ENCODE measurements at regions not wholly inside any gene's neighbourhood (a gene's known extent, or its start where the extent isn't known, plus 50 kb on each side); places are given as distances from the start of the nearest gene placed in this dataset.

DNA sequence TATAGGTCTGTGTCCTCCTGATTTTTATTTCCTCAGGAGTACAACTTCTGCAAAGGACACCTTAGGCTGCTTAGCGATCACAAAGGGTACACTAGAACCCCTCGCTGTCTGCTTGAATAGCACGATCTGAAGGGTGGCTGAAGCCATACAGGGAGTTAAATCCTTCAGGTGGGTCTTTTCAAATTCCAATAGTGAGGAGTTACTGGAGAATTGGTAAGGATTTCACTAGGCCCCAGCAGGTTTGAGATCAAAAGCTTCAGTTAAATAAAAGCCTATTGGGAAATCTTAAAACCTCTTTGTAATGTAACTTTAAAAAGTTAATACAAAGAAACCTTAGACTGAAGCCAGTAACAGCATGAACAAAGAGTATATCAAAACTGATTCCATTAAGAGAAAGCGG is 613.1 kb downstream of the ZEB2 start:
- DNase-seq: no peak

DNA sequence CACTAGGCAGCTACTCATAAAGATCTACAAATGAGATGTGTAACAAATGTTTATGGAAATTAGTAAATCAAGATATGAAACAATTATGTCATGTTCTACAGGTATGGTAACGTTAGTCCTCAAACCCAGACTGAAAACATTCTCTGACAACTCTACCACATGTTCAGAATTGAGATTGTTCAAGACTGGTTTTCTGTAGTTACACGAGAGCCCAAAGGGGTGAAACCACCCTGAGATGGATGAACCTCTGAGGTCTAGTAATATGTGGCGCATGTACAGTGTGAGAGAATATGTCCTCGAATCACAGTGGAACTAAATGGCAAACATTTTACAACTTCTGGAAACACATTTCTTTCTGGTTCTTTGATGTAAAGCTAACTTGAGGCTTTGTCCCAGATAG is 614.3 kb downstream of the ZEB2 start:
- DNase-seq: no peak

DNA sequence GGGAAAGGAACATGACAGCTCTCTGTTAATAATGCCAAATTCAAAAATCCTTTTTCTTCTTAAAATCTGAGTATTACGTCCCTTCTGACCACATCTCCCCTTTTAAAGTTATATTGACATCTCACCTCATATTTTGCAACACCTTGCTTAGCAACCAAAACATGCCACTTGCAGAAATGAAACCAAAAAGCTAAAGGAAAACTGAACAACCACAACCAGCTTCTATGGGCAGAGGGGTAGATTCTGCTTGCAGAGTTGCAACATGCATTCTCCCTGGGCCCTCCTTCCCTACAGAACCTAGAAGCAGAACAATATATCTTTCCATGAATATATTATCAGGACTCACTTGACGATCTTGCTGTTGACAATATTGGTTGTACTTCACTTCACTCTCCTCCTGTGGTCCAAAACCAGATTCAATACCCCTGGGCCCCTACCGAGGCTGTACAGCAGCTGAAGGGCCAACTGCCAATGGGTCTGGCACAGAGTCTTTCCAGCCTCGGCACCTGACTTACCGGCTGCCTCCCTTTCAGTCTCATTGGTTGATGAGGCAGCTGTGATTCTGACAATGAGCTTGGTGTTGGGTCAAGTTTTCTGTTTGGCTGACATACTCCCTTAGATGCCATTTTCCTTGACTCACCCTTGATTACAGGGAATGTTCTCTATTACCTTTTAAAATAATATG is 616.6 kb downstream of the ZEB2 start:
- no peak for DNase-seq

DNA sequence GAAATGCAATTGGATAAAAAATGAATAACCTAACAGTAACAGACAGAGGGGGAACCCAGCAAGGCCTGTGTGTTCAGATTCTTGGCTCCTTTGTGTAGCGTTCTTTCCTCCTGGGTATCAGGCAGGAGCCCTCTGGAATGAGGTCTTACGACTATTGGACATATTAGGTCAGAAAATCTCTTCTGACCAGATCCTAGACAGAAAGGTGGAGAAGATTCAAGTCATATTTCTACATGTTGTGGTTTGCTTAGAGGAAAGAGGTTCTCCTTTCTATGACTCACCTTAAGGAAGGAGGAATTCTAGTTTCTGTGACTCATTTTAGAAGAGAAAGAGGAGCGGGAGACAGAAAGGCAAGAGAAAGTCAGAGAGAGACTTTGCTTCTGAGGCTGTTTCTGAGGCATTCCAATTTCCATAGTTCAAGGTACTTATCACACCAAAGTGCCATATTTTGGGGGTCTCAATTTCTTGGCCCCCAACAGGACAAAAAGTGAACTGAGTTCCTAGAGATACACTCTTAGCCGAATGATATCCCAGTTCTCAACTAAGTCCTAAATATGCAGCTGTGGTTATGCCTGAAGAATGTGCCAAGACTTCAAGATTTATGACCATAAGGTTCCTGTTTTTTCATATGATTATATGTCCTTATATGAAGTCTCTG is 618.6 kb downstream of the ZEB2 start:
- no peak for DNase-seq

DNA sequence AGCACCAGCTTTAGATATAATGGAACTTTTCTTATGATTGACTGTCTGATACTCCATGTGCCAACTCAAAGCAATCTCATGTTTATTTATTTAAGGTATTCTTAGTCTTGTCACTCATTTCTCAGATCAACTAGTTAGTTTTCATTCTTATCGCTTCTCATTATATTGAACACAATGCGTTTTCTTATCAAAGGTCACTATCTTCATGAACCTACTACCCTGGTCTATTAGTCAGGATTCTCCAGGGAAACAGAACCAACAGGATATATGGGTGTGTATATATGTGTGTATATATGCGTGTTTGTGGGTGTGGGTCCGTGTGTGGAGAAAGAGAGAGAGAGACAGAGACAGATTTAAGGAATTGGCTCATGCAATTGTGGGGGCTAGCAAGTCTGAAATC is 619.9 kb downstream of the ZEB2 start:
- DNase-seq: no peak

DNA sequence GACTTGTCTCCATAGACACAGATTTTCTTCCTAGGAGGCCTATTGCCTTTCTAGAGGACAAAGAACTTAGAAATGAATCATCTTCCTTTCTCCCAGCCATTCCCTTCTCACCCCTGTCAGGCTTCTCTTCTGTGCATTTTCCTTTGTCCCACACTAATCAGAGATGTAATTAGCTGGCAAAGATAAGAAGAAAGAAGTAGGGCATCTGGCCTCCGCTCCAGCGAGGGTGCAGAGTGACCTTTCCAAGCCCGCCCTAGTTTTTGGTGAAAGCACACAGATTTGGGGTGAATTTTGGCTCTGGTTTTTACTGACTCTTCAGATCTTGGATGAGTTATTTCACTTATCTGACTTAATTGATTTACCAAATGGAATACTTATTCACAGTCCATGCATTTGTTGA is 626.5 kb downstream of the ZEB2 start:
- DNase-seq: no peak

DNA sequence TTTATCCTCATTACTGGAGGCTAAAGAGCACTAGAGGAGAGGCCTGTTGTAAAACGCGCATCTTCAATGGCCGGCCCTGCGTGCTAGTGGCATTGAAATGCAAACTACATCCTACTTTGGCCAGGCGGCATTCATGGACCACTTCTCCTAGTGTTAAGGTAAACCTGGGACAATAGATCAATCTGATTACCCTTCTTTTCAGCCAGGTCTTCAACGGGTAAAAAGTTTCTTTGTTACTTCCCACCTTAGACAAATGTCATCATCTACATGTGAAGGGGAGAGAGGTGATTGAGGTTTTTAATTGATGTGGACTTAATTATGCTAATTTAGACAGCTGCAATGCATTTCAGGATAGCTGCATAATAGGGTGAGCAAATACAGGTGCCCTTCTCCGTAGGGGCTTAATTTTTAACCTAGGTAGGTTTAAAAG is 628.0 kb downstream of the ZEB2 start:
- DNase-seq: no peak

DNA sequence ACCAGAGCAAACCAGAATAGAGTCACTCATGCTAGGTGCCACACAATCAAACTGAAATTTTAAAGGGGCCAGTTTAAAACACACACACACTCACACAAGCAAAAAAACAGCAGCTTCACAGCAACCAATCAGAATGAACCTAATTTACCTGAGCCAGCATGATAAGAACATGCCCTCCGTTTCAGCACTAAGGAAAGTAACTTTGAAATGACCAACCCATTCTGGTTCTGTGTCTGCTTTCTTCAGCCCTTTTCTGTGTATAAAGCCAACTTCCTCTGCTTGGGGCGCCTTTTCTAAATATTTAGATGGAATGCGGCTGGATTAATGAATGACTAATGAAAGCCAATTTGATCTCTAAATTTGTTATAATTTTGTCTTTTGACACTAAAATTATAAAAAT is 629.1 kb downstream of the ZEB2 start:
- no peak for DNase-seq

DNA sequence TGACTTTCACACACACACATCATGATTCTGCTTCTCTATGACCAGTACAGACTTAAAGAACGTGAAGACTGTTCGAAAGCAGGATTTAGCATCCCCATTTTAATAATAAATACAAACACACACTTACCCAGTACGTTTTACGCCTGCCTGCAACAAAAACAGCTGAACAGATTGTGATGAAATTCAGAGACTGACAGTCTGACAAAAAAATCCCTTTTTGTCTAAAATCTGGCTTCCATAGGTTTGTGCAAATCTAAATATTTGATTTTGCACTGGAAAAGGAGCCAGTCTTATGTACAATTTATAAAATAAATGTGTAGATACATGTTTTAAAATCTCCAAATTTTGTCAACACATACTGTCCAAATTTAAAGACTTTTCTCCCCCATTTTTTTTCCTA is 630.7 kb downstream of the ZEB2 start:
- DNase-seq: no peak

DNA sequence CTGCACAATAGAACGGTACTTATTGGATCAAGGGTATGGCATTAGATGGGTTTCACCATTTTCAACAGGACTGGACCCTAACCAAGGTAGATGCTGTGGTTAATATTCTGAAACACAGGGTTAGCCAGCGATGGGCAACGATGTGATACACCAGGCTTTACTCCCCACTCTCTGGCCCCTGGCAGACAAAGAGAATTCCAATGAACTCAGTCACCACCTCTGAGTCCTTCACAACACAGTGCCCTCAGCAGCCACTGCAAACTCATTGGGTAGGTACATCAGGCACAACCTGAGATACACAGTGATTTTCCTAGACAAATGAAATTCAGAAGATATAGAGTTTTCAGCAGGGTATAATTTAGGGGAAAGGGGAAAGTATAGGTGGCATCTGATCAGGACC is 634.5 kb downstream of the ZEB2 start:
- no peak for DNase-seq

DNA sequence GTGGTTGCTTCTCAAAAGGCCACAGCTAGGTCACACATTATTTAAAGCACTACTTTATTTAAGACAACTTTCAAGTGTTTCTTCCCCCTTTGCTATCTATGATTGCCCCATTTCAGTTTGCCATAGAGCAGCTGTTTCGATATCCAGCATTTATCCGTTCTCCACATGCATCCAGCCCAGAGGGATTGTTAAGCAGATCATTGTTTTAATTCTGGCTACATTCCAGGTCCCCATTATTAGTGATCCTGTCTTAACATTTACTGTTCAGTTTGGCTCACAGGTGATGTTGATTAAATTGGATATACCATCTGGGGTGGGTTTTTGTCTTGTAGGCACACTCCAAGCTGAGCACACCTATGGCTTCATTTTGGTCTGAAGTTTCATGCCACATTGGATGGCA is 638.7 kb downstream of the ZEB2 start:
- DNase-seq: no peak

DNA sequence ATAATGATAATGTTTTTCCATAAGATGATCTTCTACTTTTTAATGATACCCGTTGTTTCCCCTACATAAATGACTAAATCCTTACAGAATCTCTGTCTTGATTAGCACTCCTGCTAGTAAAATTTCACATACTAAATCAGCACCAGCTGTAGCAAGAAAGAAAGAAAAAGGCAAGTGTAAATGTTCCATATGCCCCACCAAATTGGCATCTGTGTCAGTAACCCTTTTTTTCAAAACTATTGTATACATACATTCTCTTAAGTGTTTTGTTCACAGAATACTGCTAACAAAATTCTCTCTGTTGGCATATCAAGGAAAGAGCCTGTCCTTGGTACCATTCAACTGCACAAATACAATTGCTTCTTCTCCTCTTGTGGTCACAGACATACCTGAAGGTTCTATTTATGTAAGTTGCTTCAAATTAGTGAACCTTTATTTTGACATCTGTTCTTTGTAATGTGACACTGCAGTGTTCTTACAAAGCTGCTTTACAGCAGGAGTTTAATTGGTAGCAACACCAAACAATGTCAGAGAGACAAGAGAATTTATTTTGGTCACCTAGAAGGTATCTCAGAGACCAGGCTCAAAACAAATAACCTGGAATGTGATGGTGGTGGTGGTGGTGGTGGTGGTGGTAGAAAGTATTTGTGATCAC is 641.9 kb downstream of the ZEB2 start:
- no peak for DNase-seq

DNA sequence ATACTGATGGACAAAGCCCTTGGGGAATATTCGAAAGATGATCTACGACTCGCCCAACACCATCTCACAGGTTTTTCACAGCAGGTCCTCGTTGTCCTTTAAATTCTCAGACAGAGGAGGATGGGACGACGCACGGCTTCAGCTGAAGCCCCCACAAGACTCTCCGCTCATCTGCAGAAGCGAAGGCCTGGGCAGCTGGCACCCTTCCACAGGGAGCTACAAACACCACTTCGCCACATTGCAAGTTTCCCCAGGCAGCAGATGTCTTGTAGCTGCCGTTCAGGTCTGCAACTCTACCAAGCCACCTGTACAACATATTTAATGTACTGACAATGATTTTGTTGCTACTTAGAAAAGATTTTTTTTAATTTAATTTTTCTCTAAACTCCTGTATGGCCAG is 642.9 kb downstream of the ZEB2 start:
- DNase-seq: no peak

DNA sequence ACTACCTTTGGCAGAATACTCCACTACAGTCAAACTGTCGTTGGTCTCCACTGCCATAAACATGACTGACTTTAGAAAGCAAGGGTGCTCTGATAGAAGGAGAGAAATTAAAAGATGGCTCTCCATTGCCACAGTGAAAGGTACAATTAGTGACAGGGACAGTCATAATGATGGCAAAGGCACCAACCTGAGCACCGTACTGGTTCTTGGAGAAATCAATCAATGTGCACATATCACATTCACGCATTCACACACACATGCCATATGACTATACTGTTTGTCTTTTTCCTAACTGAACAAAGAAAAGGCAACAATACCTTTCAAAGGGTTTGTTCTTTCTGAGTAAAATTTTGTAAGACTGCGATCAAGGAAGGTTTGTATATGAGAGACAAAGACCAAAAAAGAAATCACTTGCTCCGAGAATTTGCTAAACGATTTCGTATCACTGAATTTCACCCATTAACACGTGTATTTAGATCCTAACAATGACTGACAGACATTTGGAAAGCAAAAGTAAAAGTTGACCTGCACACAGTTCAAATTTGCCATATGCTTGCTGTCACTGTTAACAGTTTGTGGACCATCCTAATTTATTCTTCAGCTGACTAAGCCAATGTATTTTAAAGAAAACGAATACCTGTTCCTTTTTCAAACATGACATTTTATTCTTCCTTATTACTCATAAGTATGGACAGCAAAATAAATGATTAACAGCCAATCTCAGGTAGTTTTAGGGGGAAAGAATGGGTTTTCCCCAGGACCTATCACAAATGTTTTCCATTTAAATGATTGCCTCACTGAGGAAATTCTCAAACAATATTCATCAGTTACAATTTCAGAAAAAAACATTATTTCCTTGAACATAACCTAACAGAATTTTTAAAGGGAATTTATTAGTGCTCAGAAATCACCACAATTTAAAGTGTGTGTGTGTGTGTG is 644.4 kb downstream of the ZEB2 start:
- DNase-seq: no peak

DNA sequence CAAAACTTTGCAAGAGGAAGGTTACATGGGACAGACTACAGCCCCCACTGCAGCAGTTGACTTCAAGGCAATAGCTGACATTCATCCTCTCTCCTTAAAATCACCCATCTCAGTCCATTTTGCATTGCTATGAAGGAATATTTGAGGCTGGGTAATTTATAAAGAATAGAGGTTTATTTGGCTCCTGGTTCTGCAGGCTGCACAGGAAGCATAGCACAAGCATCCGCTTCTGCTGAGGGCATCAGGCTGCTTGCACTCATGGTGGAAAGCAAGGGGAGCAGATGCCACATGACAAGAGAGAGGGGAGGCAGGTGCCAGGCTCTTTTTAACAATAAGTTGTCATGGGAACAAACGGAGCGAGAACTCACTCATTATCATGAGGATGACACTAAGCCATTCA is 646.0 kb downstream of the ZEB2 start:
- DNase-seq: no peak

DNA sequence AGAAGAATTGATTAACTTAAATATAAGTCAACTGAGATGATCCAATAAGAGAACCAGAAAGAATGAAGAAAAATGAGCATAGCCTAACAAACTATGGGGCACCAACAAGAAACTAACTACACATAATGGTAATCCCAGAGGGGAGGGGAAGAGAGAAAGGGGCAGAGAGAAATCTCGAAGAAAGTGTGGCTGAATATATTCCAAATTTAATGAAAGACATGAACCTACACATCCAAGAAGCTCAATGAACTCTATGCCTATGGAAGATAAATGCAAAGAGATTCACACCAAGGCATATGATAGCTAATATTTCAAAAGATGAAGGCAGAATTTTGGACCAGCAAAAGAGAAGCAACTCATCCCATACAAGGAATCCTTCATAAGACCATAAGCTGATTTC is 649.2 kb downstream of the ZEB2 start:
- no peak for DNase-seq

DNA sequence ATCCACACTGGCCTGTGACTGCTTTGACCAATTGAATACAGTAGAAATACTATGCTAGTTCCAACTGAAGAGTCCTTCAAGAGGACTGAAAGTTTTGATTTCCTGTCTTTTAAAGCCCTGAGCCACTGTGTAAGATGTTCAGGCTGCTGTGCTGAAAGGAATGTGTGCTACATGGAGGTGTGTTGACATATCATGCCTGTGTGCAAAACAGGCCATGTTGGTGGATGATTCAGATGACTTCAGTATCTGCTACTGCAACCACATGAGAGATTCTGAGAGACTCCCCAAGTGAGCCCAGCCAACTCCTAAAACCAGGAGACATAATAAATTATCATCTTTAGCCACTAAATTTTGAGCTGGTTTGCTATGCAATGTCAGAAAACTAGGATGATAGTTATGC is 662.9 kb downstream of the ZEB2 start:
- DNase-seq: no peak

DNA sequence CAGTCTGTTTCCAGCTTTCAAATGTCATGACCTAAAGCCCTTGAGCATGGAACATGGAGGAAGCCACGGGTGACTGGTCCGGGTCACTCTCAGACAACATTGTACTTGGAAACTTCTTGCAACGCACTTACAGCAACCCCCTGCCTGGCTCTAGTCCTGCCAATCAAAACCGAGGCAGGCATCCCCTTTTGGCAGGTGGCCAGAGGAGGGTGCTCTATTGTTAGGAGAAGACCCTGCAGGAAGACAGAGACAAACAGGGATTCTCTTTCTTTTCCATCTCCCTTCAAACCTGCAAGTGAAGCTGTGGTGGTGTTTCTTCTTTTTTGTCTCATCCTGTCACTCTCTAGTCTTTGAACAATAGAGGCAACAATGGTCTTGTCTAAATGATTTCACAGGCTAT is 667.2 kb downstream of the ZEB2 start:
- no peak for DNase-seq

DNA sequence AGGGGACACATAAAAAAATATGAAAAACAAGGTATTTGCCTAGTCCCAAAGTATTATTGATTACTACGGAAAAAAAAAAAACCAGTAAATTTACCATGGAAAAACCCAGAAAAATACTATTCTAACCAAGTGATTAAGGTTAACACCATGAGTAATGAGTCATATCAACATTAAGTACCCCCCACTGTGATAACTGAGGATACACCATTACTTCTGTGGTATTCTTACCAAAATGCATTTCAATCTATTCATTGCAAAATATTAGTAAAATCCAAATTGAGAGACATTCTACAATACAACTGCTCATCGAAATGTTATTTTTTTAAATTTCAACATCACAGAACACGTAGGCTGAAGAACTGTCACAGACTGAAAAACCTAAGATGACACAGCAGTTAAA is 669.8 kb downstream of the ZEB2 start:
- DNase-seq: no peak

DNA sequence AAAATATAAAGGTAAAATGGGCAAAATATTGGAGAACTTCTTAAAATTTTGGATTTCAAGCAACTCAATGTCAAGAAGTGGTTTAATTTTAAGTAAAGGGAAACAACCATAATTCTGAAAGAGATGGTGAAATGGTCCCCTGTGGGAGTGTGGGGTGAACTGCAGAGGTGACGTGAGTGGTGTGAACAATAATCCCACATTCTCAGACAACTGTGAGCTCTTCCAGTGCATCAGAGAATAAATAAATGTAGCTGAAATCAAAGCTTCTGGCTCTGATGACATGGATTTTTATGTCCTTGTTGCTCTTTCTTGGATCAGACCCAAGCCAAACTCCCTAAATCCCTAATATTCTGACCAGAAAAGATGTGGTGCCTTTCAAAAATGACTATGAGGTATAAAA is 672.7 kb downstream of the ZEB2 start:
- no peak for DNase-seq

DNA sequence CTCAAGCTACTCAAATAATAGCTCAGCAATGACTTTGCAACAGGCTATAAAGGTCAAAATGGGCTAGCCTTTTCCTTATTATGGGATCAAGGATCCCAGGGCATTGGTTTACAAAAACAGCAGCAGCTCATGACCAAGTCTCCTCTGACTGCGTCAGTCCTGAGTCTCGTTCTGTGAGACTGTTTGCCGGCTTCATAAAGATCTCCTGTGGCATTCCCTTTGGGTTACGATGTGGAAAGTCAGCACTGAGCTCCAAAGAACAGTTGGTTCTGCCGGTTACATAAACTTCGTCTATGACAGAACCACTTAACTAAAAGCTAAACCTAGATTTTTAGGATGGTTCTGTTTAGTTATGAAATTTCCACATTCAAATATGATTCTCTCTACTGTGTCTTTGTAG is 674.9 kb downstream of the ZEB2 start:
- DNase-seq: no peak

DNA sequence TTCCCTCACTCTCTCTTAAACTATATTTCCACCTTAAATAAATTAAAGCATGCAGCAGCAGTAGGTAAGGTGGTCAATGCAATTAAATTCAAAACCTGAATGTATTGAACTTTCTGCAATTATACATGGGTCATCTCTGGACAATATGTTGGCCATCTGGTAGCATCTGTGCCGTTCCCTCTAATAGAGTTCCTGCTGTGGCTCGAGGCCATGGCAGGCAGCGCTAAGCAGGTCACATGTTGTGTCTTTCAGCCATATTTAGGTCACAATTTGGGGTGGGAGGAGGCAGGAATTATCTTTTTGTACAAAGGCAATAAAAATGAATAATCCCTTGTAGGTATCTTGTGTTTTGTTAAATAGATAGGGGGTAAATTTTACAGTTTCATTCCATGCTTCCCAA is 676.2 kb downstream of the ZEB2 start:
- no peak for DNase-seq

DNA sequence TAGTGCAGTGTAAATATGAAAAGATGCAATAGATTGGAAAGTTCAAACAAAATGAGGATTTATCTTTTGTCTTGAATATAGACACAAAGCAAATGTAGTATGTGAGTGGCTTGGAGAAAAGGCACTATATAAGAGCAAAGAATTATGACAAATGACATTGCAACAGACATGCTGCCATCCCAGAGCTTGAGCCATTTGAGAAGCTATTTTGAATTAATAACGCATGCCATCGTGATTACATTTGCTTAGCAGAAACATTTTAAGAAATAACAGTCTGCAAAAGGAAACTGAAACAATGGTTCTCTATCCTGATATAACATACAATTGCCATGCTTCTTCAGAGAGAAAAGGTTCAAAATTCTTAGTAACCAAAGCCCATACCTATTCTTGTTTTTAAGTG is 677.1 kb downstream of the ZEB2 start:
- DNase-seq: no peak

DNA sequence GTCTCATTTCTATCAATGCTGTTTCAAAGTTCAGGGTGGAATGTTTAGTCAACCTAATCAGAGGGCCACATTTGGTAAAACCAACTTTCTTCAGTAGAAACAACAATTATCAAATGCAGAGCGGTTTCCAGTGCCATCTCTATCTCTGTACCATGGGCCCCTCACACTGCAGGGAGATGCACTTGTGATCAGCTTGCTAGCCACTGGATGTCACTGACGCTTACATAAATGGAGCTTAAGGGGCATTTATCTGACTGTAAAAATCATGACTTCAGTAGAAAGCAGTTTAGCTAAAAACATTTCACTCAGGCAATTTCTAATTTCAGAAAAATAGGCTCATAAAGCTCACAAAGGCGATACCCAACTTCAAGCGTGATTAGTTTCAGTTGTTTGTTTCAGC is 678.0 kb downstream of the ZEB2 start:
- DNase-seq: no peak
